Pancreas (tissue), 10 donors: ENCODE measurements at regions not wholly inside any gene's neighbourhood (a gene's known extent, or its start where the extent isn't known, plus 50 kb on each side); places are given as distances from the start of the nearest gene placed in this dataset.

Experiments used
- ATAC-seq, 4 donors: fragments of 200-7000 bp; cut with Tn5 transposase; one replicate each; pipeline versions ENCODE4 v1.8.0 to v1.9.1; 2020; ENCODE audit warnings: mild to moderate bottlenecking in 4 of 4, moderate library complexity in 4 of 4
- DNase-seq, 6 donors: peaks; one replicate each; pipeline ENCODE4 v3.0.0-alpha.2; 2020
- FAIRE-seq: peaks from 2 replicates; lab custom pipeline; 2012; peaks lifted over from hg19 to GRCh38; lab: Jason Lieb, UNC
- H3K27ac ChIP-seq, 4 donors: fragments of 200-600 bp; sonication (generic); 1 replicate in 3 of 4; 2 replicates in 1 of 4; pipeline versions ENCODE4 v1.5.0 to v1.8.0; 2020
- H3K27me3 ChIP-seq, 4 donors: fragments of 200-600 bp; one replicate each; pipeline ENCODE4 v1.8.0; 2021
- H3K36me3 ChIP-seq, 3 donors: fragments of 200-600 bp; sonication (generic) in 1 of 3; one replicate each; pipeline versions ENCODE4 v1.5.0 to v1.8.0; 2020 to 2021
- H3K4me1 ChIP-seq, 3 donors: fragments of 200-600 bp; one replicate each; pipeline ENCODE4 v1.8.0; 2021
- H3K4me3 ChIP-seq, 4 donors: fragments of 200-600 bp; sonication (generic) in 2 of 4; one replicate each; pipeline versions ENCODE4 v1.5.0 to v1.8.0; 2020 to 2021
- H3K9me3 ChIP-seq, 4 donors: fragments of 200-600 bp; one replicate each; pipeline ENCODE4 v1.8.0; 2021
- CTCF ChIP-seq, 4 donors: fragments of 200-600 bp; sonication (generic) in 3 of 4; IDR thresholded peaks; one replicate each; pipeline versions ENCODE4 v1.5.0 to v1.8.0; 2021; ENCODE audit warnings: antibody characterized with exemption in 4 of 4
- WGBS, 2 donors: extraction: QIAGEN DNeasy Blood & Tissue Kit; methylation state at CpG; one replicate each; pipeline ENCODE4 v1.1.7; 2013; 5-methylcytosine and 5-hydroxymethylcytosine counted together
- intact Hi-C, 3 donors: fragments of 100-400 bp; cut with DNase I; formaldehyde crosslinking; loops; one replicate each; pipeline versions ENCODE4 v1.11.1 to v1.14.2; 2022
- donor health status: healthy with polysubstance abuse.
- donor health status: DM: no; HTN: no; CAD: no; lungs with moderate emphysema.
- donor health status: DM: no; HTN: no; CAD: no.
- donor health status: control.
- donor health status: control.
- donor health status: Bipolar disorder and iron deficiency.
- donor health status: DM: yes; HTN: yes; CAD: no.
- donor health status: DM: no; HTN: no; CAD: no.
- donor health status: DM: no; HTN: no; CAD: no.
- donor health status: DM: yes; HTN: yes; CAD: no.

GRCh38 chr5:10063997-10064396 is 185.7 kb downstream of the ATPSCKMT start:
- Histone ChIP-seq H3K27me3 (no peaks in the 10 kb centered on the region), H3K36me3 (no peaks in the 10 kb centered on the region), H3K4me3 (no peak overlapping the region), H3K27ac (no peak overlapping the region), H3K4me1 (no peaks in the 10 kb centered on the region), H3K9me3 (no peaks in the 10 kb centered on the region)
- TF ChIP-seq CTCF (IDR thresholded peaks at IDR 0.05) = no peak
- FAIRE-seq (no peak), DNase-seq (no peak), ATAC-seq (no peak)
- intact Hi-C loops = no loop called here
- WGBS, 2 donors = 58 to 67% methylated on average over 12 of the region's 12 CpGs

- no peaks in the 10 kb centered on the region for H3K27me3 ChIP-seq
- intact Hi-C loops = no loop called here
- no peaks in the 10 kb centered on the region for H3K9me3 ChIP-seq
- no peak for TF ChIP-seq CTCF (IDR thresholded peaks at IDR 0.05)
- WGBS, 2 donors = 61 to 74% methylated on average over 5 of the region's 5 CpGs
- H3K4me3 ChIP-seq = no peak overlapping the region
- FAIRE-seq = no peak
- DNase-seq = no peak
- ATAC-seq = no peak
- no peaks in the 10 kb centered on the region for H3K4me1 ChIP-seq
- no peak overlapping the region for H3K27ac ChIP-seq
- no peaks in the 10 kb centered on the region for H3K36me3 ChIP-seq
Observed at GRCh38 chr5:10059980-10060379, 189.7 kb downstream of the ATPSCKMT start.

GRCh38 chr5:10059556-10059955 is 190.1 kb downstream of the ATPSCKMT start:
- no peak for TF ChIP-seq CTCF (IDR thresholded peaks at IDR 0.05)
- FAIRE-seq (no peak), ATAC-seq (no peak), DNase-seq (no peak)
- no peak overlapping the region for H3K4me3 ChIP-seq
- intact Hi-C loops = no loop called here
- H3K4me1 ChIP-seq = no peaks in the 10 kb centered on the region
- no peak overlapping the region for H3K27ac ChIP-seq
- H3K27me3 ChIP-seq = no peaks in the 10 kb centered on the region
- H3K36me3 ChIP-seq = no peaks in the 10 kb centered on the region
- no peaks in the 10 kb centered on the region for H3K9me3 ChIP-seq
- WGBS, 2 donors = 26% methylated on average over 9 of the region's 9 CpGs

GRCh38 chr5:10057356-10057755 is 192.3 kb downstream of the ATPSCKMT start:
- Histone ChIP-seq H3K27ac (no peak overlapping the region), H3K9me3 (no peaks in the 10 kb centered on the region), H3K4me3 (no peak overlapping the region), H3K4me1 (no peaks in the 10 kb centered on the region), H3K36me3 (no peaks in the 10 kb centered on the region), H3K27me3 (no peaks in the 10 kb centered on the region)
- 40 to 47% methylated on average over 7 of the region's 7 CpGs for WGBS, 2 donors
- DNase-seq = no peak
- no peak for ATAC-seq
- FAIRE-seq = no peak
- intact Hi-C loops = no loop called here
- TF ChIP-seq CTCF (IDR thresholded peaks at IDR 0.05) = no peak

- Histone ChIP-seq H3K9me3 (no peaks in the 10 kb centered on the region), H3K27ac (no peak overlapping the region), H3K36me3 (no peaks in the 10 kb centered on the region), H3K4me3 (no peak overlapping the region), H3K27me3 (no peaks in the 10 kb centered on the region), H3K4me1 (no peaks in the 10 kb centered on the region)
- DNase-seq (no peak), FAIRE-seq (no peak), ATAC-seq (no peak)
- intact Hi-C loops = no loop called here
- 17 to 24% methylated on average over 7 of the region's 7 CpGs for WGBS, 2 donors
- no peak for TF ChIP-seq CTCF (IDR thresholded peaks at IDR 0.05)
Observed at GRCh38 chr5:10056228-10056760, 193.4 kb downstream of the ATPSCKMT start.
